PC-9 (cell line): ENCODE measurements at regions not wholly inside any gene's neighbourhood (a gene's known extent, or its start where the extent isn't known, plus 50 kb on each side); places are given as distances from the start of the nearest gene placed in this dataset.

Experiments
- CTCF ChIP-seq: fragments of 200-600 bp; sonication (generic); conservative IDR thresholded peaks from 2 replicates; pipeline ENCODE4 v1.6.1; 2017; ENCODE audit warnings: mixed run types, antibody characterized with exemption, mild to moderate bottlenecking, moderate library complexity
- EZH2 ChIP-seq: fragments of 200-600 bp; sonication (generic); IDR thresholded peaks from 2 replicates; pipeline ENCODE4 v1.8.0; 2017; ENCODE audit warnings: antibody characterized with exemption, low read depth

DNA sequence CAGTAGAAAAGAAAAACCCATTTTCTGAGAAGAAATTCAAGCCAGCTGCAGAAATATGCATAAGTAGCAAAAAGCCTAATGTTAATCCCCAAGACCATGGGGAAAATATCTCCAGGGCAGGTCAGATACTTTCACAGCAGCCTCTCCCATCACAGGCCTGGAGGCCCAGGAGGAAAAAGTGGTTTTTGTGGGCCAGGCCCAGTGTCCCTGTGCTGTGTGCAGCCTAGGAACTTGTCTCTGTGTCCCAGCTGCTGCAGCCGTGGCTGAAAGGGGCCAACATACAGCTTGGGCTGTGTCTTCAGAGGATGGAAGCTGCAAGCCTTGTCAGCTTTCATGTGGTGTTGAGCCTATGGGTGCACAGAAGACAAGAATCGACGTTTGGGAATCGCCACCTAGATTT, 581.0 kb downstream of the C4orf33 start:
- no peak for TF ChIP-seq CTCF
- no peak for TF ChIP-seq EZH2
